GM18868 (cell line): ENCODE measurements at regions not wholly inside any gene's neighbourhood (a gene's known extent, or its start where the extent isn't known, plus 50 kb on each side); places are given as distances from the start of the nearest gene placed in this dataset.
A peak's percentile ranks its signal among the peaks of the same experiment; 100 is the strongest.
"Not testable (repeated sequence)": the region's sequence is repeated elsewhere in the genome, so short reads cannot be mapped to it uniquely, and the experiment has no call there.

Experiments used
- ATAC-seq: cut with Tn5 transposase; IDR thresholded peaks from one replicate; pipeline ENCODE4 v1.9.1; 2021; ENCODE audit warnings: mild to moderate bottlenecking, moderate library complexity; ENCODE audit not compliant: unreplicated experiment

DNA sequence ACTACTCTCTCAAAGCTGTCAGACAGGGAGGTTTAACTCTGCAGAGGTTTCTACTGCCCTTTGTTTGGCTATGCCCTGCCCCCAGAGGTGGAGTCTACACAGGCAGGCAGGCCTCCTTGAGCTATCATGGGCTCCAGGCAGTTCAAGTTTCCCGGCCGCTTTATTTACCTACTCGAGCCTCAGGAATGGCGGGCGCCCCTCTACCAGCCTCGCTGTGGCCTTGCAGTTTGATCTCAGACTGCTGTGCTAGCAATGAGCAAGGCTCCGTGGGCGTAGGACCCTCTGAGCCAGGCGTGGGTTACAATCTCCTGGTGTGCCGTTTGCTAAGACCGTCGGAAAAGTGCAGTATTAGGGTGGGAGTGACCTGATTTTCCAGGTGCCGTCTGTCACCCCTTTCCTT lies 124.3 kb downstream of the PTCHD1 start:
- ATAC-seq: not testable (repeated sequence)

DNA sequence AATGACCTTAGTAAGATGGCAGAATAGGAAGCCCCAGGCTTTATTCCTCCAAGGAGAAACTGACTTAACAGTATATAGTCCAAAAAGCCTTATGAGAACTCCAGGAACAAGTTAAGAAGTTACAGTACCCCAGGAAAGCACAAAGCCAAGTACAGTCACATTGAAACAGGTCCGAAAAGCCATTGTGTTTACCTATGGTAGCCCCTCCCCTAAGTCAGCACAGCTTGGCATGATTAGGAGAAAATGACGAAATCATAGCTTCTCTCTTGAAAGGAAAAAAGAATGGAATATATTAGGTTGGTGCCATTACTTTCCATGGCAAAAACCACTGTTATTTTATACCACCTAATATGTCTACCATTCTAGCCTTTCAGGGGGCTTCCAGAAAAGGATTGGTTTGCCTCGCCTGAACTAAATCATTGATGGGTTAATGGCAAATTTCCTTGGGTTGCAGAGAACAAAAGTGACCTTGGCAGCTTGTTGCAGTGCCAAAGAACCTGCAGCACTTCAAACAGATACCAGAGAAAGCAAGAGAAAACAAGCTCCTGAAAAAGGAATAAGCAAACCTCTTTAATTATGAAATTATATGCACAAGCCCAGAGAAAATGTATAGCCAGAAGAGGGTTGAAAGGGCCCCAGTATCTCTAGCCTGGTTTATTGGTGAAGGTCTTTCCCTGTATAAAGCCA lies 130.6 kb downstream of the PTCHD1 start:
- no peak for ATAC-seq

DNA sequence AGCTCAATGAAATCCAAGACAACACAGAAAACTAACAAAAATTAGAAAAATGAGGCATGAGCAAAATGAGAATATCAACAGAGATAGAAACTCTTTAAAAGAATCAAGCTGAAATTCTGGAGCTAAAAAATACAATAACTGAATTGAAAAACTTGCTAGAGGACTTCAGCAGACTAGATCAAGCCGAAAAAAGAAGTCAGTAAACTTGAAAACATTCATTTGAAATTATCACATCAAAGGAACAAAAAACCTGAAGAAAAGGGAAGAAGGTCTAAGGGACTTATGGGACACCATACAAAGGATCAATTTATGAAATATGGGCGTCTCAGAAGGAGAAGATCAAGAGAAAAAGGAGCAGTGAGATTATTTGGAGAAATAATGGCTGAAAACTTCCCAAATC lies 131.3 kb downstream of the PTCHD1 start:
- ATAC-seq: no peak

DNA sequence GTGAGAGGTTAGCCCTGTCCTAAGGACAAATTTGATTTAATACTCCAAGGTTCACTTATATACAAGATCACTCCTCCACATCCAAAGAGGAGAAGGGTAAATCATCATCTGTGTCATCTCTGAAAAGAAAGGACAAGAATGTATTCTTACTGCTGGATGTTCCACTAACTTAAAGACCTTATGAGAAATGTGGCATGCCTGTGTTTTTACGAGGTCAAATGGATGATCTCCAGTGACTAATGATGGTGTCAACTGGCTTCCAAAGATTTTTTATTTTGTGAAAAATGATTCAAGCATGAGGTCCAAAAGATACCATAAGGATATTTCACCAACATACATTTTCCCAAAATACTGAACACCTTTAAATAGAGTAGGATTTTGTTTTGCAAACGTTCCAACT lies 143.4 kb downstream of the PTCHD1 start:
- no peak for ATAC-seq

DNA sequence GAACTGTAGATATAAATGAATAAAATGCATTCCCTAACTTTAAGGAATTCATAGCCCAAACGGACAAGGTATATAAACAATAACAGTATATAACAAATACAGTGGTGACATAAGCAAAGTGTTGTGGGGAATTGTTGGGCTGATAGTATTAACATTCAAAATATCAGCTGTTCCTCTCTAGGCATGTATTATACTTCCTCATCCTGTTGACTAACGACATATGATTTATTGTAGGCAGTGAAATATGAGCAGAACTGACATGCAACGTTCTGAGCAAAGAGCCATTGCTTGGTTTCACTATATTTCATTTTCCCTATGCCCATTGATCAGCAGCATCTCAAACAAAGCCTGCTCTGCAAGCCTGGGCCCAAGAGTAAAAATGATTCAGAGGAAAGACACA lies 143.9 kb downstream of the PTCHD1 start:
- no peak for ATAC-seq

DNA sequence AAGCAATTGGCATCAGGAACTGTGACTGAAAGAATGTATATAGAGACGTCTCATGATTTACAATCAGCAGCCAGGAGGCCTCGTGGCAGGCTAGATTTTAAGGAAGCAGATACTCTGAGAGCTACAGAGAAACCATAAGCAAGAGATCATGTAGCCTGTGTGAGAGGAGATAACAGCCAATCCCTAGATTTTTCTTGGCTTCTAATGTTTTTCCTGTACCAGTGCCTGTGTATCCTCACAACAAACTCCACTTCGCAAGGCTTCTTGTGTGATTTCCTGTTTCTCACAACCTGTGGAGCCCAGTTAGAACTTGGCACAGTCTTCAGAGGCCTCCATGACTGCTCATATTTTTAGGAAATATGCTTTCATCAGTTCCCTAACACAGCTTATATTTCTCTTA lies 147.9 kb downstream of the PTCHD1 start:
- no peak for ATAC-seq

DNA sequence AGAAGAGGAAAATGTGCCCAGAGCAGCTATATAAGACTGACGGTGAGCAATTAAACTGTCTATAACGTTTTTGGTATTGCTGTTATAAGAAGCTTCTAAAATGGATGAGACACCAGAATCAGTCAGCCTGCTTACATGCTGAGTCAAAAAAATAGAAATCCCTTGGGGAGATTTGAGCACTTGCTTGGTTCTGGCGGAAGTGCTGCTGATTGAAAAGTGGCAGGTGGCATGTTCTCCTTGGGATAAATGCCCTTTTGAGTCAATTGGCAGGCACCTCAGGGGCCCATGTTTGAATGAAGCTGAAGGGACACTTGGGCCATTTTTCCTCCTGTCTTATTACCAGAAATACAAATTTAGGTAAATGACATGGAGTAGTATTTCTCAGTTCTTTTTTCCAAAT lies 148.7 kb downstream of the PTCHD1 start:
- no peak for ATAC-seq

DNA sequence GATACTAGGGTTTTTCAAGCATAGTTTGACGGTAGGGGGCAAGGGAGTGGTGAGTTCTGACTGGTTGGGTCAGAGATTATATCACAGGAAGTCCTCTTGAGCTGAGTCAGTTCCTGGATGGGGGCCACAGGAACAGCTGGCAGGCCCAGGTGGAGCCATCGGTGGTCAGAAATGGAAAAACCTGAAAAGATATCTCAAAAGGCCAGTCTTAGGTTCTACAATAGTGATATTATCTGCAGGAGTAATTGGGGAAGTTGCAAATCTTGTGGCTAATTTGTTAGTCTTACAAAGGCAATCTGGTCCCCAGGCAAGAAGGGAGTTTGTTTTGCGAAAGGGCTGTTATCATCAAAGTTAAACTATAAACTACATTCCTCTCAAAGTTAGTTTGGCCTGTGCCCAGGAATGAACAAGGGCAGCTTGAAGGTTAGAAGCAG lies 159.3 kb downstream of the PTCHD1 start:
- peak; percentile 63 for ATAC-seq

DNA sequence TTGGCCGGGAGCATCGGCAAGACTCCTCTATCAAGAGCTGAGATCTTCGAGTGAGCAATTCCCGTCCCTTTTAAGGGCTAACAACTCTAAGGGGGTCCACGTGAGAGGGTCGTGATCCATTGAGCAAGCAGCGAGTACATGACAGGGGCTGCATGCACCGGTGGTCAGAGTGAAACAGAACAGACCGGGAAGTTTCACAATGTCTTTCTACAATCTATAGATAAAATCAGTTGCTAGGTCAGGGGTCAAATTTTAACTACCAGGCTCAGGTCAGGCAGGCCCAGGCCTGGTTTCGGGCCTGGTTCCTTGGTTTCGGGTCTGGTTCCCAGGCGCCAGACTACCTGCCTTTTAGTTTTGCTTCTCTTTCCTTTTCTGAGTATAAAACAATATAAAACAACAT lies 160.1 kb downstream of the PTCHD1 start:
- ATAC-seq: no peak

DNA sequence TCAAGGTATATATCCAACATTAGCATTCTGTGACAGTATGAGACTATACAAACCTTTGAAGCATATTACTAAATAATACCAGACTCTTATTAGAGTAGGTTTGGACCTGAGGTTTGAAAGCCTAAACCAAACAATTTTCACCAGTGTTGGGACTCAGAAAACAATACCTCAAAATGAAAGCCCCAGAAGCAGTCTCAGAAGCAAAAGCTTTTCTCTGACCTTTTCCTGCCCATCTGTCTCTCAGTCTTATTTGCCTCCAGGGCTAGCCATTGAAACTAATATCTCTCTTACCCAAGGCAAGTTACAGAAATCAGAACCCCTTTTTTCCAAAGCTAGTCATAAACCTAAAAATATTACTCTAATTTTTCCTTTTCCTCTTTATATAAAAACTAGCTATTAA lies 163.3 kb downstream of the PTCHD1 start:
- no peak for ATAC-seq

DNA sequence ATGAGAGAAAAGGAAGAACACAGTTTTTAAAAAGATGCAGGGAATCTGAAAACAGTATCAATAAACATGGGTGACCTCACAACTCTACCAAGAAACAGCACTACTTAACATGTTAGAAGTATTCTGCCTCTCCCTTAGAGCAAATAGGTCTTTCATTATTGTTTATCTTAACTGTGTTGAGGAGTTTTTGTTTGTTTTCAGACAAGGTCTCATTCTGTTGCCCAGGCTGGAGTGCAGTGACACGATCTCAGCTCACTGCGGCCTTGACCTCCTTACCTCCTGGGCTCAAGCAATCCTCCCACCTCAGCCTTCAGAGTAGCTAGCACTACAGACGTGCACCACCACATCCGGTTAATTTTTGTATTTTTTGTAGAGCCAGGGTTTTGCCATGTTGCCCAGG lies 165.3 kb upstream of the PRDX4 start:
- no peak for ATAC-seq

DNA sequence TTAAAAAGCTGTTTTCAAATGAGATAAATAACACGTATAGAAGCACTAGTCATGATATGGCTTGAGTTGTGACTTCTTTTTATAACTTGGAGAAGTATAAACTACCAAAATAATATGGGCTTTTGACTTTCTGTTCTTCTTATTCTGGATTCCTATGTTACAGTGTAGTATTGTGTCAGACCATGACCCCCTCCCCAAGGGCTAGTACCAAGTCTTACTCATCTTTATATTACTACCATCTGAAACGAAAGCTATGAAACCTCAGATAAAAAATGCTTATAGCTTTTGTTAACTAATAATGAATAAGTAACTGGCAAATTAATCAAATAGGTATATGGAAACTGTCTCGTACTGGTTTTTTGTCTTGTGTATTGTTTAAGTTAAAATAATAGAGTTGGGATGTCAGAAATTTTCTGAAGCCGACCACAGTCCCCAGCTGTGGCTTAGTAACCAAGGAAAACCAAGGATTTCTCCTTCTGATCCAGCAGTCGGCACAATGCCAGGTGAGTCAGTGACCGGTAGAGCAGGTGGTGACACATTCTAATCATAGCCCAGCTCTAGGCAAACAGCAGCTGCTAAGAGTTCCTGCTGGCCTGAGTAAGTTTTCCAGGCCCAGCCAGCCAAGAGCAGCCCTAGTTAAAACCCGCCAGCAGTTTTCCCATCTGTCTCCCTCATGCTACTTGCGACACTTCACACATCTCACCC lies 163.3 kb upstream of the PRDX4 start:
- no peak for ATAC-seq

DNA sequence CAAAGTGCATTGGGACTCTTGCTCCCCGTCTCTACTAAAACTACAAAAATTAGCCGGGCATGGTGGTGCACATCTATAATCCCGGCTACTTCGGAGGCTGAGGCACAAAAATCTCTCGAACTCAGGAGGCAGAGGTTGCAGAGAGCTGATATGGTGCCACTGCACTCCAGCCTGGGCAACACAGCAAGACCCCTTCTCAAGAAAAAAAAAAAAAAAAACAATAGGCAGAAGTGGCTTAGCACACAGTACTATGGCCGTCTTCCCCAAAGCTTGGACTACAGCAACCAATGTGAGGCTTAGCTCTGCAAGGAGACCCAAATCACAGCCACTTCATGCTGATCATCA lies 162.8 kb upstream of the PRDX4 start:
- ATAC-seq: no peak

DNA sequence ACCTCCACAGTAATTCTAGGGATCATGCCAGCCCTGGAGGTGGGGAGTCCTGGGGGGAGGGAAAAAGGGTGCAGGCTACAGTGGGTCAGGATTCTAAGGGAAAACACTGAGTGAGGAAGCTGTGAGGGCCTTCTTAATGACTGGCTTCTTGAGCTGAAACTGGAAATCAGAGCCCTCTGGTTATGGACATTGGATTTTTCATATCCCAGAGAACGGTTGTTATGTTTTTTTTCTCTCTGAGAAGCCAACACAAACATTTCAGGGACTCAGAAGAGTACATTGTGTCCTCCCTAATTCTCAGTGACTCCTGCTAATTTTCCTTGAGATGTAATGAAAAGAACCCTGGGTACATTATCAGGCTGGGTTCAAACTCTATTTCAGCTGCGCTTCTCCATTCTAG lies 162.4 kb upstream of the PRDX4 start:
- ATAC-seq: no peak

DNA sequence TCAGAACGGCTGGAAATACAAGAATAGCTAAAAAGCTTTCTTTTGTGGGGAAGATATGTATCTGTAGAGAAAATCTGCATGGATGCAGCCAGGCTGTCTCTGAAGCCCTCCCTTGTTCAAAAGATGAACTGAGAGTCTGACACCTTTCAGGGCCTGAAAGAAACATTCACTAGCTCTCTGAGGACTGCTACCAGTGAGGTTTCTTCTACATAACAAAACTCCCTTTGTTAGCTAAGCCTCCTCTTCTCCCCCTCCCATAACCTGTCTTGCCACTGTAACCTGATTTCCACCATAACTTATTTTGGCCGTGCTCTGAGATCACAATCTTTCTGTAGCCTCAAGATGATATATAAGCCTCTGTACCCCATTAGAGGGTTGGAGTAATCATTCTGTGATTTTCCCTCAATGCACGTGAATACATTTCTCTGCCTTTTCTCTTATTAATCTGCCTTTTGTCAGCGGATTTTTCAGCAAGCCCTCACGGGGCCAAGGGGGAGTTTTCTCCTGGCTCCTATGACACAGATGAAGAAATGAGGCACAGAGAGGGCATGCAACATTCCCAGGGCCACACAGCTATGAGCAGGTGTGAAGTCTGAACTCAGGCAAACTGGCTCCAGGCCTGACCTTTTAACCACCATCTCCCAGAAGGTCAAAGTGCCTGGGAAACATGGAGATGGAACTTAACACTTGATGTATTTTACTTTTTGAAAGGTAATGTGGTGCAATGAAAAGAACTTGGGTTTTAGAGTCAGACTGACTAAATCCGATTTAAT lies 161.6 kb upstream of the PRDX4 start:
- no peak for ATAC-seq

DNA sequence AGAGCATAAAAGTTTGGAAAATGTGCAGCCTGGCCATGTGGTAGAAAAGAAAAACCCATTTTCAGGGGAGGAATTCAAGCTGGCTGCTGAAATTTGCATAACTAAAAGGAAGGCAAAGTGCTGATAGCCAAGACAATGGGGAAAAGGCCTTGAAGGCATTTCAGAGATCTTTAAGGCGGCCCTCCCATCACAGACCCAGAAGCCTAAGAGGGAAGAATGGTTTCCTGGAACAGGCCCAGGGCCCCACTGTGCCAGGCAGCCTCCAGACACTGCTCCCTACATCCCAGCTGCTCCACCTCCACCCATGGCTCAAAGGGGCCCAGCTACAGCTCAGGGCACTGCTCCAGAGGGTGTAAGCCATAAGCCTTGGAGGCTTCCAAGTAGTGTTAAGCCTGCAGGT lies 158.0 kb upstream of the PRDX4 start:
- ATAC-seq: no peak

DNA sequence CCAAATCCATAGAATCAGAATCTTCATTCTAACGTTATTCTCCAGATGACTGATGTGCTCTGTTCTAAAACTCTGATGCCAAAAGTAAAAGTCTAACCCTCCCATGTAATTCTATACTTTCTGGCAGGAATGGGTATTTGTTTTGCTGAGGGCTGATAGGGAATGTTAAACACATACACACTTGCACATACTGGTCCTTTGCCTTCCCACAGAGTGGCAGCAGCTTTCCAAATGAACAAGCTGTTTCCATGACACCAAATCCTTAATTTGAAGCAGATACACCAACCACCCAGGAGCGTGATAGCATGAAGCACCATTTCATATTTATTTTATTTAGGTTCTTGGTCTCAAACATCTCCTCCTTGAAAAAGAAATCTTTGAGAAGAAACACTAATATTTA lies 155.5 kb upstream of the PRDX4 start:
- ATAC-seq: no peak

DNA sequence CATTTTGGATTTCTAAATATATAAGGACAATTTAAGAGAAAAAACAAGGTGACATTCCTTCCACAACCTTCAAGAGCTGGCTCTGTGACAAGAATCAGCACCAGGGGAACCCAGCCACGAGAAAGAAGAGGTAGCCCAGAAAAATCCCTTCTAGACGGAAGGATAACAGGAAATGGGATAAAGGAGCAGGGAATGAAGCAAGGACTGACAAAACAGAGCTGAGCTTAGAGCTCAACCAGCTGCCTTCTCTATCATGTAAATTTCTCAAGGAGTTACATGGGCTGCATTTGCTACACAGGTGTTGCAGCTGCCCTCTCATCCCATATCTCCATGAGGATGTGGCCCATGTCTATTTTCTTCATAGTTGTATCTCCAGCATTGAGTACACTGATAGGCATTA lies 154.2 kb upstream of the PRDX4 start:
- ATAC-seq: no peak

DNA sequence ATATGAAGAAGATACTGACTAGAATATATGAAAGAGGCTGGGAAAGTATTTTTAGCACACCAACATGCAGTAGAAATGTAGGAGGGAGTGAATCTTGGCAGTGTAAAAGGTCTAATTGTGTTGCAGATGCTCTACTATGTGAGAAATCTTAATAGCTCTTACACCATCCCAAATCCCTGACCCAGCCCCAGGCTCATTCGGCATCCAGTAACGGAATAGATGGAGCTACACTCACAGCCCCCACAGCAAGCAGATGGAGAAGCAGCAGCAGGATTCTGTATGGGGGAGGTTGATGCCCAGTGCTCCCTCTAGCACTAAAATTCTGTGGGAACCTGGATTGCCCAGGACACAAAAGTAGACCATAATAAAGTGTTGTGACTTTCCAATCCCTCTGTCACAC lies 153.2 kb upstream of the PRDX4 start:
- no peak for ATAC-seq

DNA sequence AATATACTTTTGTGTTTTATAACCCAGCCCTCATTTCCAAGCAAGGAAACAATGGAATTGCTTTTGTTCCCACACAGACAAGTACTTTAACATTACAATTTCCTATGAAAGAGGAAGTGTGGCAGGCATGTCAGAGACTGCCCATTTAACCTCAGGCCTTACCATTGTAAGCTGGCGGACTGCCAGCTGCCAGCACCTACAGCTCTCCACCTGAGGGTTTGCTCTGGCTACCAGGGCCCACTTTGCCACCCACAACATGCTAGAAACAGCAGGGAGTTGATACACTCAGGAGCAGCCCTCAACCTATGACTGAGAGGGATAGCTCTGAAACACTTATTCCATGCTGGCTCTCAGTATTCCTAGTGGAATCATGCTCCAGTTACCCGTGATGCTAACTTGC lies 152.3 kb upstream of the PRDX4 start:
- ATAC-seq: no peak

DNA sequence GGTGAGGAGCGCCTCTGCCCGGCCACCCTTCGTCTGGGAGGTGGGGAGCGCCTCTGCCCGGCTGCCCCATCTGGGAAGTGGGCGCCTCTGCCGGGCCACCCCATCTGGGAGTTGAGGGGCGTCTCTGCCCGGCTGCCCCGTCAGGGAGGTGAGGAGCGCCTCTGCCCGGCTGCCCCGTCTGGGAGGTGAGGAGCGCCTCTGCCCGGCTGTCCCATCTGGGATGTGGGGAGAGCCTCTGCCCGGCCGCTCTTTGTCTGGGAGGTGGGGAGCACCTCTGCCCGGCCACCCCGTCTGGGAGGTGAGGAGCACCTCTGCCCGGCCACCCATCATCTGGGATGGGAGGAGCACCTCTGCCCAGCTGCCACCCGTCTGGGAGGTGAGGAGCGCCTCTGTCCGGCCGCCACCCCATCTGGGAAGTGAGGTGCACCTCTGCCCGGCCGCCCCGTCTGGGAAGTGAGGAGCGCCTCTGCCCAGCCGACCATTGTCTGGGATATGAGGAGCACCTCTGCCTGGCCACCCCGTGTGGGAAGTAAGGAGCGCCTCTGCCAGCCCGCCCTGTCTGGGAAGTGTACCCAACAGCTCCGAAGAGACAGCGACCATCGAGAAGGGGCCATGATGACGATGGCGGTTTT lies 144.2 kb upstream of the PRDX4 start:
- ATAC-seq: not testable (repeated sequence)

DNA sequence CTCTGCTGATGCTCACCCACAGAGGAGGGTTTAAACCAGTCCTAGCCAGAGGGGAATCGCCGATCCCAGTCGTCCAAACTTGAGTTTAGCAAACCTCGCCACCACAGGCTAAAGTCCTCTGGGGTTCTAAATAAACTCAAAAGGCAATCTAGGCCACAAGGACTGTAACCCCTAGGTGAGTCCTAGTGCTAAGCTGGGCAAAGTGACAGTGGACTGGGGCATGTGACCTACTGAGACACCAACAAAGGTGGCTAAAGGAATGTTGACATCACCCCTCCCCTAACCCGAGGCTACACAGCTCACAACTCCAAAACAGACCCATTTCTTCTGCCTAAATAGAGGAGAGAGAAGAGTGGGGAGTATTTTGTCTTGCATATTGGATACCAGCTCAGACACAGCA lies 142.8 kb upstream of the PRDX4 start:
- ATAC-seq: no peak
